NCI-H146 treated with DMSO at 0.1 percent for 48 hours (cell line): ENCODE measurements at regions not wholly inside any gene's neighbourhood (a gene's known extent, or its start where the extent isn't known, plus 50 kb on each side); places are given as distances from the start of the nearest gene placed in this dataset.
A peak's percentile ranks its signal among the peaks of the same experiment; 100 is the strongest.

Experiments
- DNase-seq: peaks from one replicate; lab custom pipeline; 2025; ENCODE audit not compliant: unreplicated experiment; lab: John Stamatoyannopoulos, UW

DNA sequence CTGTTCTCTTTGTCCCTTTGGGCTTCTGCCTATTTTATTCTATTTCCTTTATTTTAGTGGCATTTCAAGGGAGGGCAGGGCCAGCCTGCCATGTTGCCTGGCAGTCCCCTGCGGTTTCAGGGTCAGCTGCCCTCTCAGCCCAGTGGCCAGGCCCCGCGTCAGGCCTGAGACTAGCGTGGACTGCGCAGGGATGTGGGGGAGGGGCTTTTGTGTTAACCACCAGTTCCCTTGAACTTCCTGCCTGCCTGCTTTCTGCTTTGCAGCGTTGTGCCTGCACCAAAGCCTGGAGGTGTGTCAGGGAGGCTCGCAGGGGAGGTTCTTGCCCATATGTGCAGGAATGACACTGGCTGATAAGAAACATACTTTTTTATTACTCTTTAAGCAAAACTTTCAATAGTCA lies 157.6 kb downstream of the SLC35B3 start:
- no peak for DNase-seq

DNA sequence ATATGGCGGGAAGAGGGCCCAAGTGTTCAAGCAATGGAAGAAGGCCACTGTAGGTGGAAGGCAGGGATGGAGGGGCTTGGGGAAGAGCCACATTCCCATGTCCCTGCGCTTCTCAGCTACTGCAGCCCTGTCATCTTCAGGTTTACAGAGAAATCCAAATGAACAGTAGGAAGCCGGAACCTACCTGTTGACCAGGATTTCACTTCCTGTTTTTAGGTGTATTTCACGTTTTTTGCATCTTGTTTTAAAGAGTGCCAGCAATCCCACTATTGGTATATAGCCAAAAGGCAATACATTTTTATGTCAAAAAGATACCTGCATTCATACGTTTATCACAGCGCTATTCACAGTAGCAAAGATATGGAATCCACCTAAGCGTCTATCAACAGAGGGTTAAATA lies 159.2 kb downstream of the SLC35B3 start:
- no peak for DNase-seq

DNA sequence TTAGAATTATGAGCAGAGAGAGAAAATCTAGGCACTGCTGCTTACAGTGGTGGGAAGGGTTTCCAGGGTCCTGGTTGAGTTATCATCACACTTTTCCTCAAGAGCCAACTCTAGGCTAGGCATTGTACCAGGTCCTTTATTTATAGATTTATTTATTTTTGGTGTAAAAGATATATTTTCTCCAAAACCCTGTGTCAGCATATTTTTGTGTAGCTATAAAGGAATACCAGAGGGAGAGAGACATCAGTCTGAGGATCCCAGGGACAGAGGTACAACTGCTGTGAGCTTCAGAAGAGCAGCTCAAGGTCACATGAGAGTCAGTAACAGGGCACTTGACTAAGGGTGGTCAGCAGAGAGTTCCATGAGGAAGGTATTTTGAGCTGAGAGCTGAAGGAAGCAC lies 159.7 kb downstream of the SLC35B3 start:
- DNase-seq, result no peak

DNA sequence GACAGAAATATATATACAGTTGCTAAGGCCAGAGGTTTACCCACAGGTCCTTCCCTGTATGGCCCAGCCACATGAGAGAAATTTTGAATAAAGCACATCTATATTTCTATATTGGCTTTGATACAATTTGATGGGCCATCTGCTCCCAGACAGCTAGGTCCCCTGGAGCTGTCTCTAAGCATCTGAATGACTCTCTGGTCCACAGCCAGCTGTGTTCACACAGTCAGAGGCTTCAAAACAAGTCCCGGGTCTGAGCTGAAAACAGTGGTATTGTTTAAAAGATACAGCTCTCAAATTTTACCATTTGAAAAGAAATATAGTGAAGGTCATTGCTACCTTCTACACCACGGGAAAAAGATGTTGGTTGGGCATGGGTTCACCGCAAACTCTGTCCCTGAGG lies 161.1 kb downstream of the SLC35B3 start:
- DNase-seq, result no peak

DNA sequence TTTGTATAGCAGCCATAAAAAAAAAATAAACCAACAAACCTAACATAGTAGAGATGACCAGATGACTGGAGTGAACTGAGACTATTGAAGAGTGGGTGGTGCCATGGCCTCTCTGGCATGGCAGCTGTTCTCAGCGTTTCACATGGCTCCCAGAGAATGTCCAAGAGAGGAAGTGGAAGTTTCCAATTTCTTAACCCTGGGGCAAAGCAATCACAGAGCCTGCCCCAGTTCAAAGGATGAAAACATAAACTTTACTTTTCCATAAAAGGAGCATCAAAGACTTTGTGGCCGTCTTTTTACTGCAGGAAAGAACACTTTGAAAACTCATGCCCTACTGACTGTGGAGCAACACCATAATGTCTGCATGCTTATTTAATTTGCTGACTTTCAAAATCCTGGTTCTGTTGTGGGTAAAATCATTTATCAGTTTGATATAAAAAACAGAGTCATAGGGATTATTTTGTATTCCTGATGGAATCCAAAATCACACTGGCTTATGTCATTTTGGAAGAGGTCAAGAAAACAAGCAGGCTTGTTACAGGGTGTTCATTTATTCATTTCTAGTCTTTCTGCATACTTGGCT lies 165.4 kb downstream of the SLC35B3 start:
- DNase-seq, result no peak

DNA sequence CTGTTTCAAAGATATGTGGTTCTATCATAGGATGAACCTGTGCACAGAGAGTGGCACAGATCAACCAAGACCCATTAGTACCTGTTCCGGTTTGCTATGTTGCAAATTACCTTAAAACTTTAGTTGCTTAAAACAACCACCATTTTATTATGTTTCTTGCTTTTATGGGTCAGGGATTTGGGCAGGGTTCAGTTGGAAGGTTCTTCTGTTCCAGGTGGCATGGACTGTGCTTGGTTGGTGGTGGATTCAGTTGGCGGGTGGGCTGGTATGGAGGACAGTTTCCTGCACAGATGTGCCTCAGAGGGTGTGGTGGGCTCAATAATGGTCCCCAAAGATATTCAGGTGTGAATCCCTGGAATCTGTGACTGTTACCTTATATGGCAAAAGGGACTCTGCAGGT lies 166.3 kb downstream of the SLC35B3 start:
- DNase-seq, result no peak

DNA sequence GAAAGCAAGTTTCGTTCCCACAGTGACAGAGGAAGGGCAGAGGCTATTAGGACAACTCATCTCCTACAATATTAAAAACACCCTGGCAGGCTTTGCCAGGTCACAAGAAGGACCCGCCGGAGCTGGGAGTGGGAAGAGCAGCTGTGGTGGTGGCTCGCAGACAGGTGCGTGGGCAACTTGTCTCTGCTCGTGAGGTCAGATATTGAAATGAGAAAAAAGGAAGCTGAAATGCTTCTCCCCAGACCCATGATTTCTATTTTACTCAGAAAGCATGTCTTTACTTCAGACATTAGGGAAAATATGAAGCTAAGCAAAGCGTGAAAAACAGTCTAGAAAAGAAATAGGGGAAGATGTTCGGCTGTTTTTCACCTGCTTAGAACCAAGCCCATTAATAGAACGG lies 166.3 kb upstream of the EEF1E1 start:
- DNase-seq, result no peak

DNA sequence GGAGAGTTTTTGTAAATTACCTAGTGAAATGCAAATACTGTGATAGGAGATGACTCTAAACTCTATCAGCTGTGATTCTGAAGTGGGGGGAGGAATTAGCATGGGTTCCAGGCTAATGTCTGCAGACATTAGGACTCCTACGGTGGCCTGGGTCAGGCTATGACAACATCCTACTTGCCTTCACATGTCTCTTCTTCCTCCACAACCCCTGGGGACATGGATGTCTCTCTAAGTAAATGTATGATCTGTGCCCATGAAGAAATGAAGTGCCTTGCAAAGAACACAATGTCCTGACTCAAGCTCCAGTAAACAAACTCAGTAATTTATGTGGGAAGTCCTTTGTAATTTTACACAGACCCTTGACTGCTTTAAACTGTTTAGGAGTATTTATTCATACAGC lies 165.8 kb upstream of the EEF1E1 start:
- DNase-seq, result no peak

DNA sequence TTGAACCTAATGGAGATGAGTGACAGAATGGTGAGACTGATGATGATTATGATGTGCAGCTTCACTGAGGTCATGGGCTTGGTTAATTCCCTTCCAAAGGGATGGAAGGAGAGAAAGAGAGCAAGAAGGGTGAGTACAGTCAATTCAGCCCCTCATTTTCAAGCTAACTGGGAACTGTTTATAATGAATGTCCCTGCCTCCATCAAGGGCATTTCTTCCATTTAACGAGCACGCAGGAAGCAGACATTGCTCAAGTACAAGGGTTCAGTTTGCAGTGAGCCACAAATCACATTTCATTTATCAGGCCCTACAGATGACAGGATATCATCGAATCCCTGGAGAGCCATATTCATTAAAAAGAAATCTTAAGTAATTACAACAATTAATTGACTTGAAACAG lies 158.3 kb upstream of the EEF1E1 start:
- no peak for DNase-seq

DNA sequence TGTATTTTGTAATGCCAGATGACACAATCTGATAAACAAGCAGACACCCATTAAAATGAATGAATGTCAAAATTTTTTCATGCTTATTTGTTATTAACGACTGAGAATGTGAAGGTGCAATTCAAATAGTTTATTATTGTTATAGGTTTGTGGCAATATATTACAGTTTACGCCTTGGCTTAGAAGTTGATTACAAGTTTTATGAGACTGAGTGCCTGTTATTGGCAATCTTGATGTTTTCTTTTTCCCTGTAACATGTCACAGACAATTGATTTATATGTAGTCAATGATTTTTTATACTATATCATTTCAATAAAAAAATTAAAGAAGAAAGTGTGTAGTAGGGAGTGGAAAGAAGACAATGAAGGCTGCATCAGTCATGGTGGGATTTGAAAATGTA lies 144.1 kb upstream of the EEF1E1 start:
- no peak for DNase-seq

DNA sequence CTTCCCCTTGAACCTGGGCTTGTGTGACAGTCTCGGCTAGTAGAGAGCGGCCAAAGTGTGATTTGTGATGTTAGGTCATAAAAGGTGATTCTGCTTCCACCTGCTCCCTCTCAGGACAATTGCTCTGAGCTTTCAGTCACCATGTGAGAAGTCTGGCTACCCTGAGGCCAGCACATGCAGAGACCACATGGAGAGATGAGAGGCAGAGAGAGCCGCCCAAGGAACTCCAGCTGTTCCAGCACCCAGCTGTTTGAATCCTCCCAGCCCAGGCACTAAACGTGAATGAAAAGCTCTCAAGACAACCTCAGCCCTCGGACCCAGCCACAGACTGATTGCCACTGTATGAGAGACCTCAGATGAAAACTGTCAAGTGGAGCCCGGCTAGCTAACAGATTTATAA lies 143.4 kb upstream of the EEF1E1 start:
- peak; percentile 84 for DNase-seq

DNA sequence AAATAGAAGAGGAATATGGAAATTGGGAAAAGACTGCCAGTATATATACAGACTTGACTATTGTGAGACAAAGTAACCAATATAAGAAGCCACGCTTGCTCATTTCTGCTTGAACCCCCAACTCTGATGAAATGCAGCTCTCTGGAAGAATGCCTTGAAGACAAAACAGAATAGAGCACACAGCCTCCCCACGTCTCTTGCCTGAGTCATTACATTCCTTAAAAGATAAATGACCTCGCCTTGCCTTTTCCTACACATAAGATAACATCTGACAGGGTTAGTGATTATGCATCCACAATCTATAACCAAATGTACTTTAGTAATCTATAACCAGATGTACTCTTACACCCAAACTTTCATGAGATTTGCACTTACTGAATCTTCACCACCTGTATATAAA lies 141.1 kb upstream of the EEF1E1 start:
- DNase-seq, result no peak

DNA sequence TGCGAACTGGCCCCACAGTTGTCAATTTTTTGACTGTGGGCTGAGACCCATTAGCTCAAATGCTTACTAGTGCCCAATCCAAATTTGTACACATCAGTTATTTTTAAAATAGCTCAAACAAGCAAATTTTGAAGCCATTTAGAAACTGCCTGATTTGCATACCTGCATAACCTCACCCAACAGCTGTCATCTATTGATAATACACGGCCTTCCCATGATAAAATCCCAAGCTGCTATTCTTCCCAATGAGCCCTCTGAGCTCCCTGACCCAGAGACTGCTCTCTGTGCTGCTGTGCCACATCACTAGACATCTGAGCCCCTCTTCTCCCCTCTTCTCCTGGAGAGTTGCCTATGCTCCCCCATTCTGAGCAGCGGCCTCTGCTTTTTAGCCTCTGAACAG lies 140.5 kb upstream of the EEF1E1 start:
- DNase-seq, result no peak

DNA sequence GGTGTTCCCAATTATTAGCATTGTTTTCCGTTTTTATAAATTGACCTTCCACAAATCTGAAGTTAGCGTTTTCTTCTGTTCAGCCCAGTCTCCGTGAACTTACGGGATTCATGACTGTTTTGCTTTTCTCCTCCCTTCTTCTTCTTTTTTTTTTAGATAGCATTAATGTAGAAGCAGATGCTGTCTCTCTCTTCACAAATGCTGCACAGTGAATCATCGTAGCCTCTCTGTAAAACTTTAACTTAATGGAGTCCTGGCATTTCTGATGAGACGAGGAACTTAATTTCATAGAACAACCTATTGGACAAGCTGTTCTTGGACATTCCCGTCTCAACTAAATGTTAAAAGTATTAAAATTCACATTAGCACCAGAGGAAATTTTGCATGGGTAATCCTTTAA lies 138.0 kb upstream of the EEF1E1 start:
- DNase-seq, result no peak

DNA sequence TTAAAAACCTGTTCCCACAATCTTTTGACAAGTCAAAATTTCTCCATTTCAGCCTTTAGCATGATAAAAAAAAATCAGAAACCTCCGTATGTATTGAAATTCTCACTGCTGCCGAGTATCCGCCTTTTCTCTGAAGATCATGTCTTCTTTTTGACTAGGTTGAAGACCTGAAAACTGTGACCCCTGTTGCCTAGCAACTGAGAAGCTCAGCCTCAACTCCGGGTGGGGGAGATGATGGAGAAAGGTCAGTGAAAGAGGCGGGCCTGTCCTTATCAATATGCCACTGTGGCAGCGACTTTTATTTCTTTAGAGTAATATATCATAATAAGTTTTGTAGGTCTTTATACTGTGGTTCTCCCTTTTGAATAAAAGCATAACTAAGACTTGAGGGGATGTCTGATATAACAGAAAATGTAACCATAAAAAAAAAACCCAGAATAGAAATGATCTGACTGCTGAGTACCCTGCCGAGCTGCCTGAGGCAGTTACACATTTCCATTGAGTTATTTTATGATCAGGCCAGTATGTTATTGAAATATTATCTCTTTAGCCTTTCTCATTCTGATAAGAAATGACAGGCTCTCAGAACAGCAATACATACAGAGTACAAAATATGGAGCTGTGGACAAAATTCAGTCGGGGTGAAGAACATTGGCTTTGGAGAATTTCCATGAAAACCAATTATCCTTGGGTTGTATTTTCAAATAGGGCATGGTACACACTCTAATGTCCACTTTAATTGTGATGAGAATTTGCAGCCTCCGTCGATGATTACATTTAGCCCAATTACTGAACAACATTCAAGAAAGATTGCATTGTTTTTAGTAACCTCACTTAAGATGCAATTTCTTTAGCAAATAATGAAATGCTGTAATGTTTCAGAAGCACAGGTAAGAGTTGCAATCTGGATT lies 136.7 kb upstream of the EEF1E1 start:
- peak; percentile 94 for DNase-seq

DNA sequence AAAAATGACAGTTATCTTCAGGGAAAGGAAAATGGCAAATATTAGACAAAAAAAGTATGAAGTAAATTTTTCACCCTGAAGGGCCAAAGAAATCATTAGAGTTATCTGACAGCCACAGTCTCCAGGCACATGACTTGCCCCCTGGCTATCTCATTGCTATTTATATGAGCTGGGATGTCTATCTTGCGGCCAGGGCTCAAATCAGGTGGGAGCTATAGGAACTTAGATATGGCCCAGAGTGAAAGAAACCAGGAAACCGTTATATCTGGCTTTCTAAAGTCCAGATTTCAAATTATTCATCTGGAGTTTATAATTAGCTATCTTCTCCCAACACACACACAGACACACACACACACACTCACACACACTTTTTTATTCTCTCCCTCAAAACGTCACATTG lies 135.3 kb upstream of the EEF1E1 start:
- DNase-seq, result no peak

DNA sequence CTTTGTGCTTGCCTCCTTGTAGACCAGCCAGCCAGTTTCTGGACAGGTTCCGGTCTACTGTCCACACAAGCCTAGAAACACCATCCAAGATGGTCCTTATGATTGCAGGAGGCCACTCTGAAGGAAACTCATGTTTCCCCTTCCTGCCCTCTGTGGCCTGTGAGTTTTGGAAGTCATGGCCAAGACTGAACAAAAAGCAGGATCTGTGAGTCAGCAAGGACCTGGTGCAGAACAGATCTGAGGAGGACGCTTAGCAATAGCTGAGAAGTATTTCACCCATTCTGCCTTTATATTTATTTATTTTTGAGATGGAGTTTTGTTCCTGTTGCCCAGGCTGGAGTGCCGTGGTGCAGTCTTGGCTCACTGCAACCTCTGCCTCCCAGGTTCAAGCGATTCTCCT lies 134.6 kb upstream of the EEF1E1 start:
- no peak for DNase-seq

DNA sequence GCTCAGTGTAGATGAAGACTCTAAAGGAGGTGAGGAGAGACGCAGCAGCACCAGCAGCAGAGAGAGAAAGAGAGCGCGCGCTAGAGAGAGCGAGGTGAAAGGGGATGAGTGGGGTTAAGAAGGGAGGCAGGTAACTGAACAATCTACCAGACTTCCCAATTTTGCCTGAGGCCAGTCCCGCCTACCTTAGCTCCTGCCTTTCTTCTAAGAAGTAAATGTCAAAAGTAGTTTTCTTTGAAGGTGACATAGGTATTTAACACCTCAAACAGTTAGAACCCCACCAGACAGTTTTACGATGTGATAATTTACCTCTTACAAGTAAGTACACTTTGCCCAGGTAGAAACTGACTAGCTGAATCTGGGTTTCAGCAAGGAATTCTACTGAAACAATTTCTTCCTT lies 132.0 kb upstream of the EEF1E1 start:
- DNase-seq, result no peak

DNA sequence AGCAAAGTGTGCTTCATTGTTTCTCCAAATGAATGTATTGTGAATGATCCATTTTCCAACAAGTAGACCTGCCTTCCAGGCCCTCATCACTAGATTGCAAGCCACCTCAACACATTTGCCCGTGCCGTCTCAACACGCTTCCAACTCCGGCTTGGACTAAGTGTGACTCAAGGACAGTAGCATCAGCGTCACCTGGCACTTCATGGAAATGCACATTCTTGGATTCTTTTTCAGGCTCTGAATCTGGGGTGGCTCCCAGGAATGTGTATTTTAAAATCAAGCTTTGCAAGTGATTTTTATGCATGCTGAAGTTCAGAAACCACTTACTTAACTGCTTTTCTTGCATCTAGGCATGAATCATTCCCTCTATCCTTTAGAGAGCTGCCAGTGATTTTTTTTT lies 129.6 kb upstream of the EEF1E1 start:
- no peak for DNase-seq

DNA sequence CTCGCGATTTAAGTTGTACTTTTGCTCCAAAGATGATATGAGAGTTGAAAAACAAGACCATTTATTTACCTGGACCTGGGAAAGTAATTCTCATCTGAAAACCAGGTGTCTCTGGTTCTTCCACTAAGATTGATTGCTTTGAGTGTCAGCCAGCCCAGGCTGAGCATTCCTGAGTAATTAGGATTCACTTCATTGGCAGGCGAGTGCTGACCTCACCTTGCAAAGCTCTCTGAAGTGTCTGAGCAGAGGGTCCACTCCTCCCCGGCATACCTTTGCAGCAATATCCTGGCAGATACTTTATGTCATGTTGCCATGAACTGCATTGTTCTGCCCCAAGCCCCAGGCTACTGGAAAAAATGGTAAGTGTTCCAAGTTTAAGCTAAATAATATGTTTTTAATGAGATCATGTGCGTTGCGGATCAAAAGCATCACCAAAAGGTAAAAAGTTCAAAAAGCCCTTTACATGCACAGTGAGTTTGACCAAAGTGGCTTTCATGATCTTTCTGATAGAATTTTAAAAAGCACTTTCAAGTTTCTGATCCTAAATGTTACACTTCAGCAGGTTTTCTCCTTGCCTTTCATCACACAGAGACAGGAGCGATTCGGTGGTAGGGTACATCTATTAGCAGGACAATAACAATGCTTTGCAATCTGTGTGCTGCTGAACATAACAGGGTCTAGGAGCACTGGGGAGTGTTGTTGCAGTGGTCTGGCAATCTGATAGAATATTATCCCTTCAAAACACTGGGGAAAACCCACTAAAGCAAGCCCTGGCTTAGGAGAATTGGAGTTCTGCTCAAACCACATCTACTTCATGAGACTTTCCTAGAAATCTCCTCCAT lies 127.8 kb upstream of the EEF1E1 start:
- DNase-seq, result no peak

DNA sequence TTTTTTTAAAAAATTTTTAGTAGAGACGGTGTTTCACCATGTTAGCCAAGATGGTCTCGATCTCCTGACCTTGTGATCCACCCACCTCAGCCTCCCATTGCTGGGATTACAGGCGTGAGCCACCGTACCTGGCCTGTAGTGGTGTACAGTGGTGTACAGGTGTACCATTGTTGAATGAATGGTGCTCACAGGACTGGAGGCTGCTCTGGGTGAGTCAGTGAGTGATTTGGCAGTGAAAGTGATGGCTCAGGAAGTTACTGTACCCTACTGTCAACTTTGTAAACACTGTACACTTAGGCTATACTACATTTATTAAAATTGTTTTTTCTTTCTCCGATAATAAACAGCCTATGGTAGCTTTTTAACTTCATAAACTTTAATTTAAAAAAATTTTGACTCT lies 122.8 kb upstream of the EEF1E1 start:
- DNase-seq, result no peak

DNA sequence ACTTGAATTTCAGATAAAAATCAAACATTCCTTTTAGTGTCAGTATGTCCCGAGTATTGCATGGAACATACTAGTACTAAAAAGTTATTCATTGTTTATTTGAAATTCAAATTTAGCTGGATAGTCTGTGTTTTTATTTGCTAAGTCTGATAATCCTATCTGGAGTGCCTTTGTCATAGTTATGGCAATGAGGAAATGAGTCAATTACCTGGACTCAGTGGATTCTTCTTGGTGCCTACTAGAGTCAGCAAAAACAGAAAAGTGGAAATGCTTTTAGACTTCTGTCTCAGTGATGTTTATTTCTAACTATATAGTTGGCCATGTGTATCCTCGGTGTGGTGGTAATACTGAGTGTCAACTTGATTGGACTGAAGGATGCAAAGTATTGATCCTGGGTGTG lies 121.3 kb upstream of the EEF1E1 start:
- DNase-seq, result no peak
